ENCODE measurements at regions not wholly inside any gene's neighbourhood (a gene's known extent, or its start where the extent isn't known, plus 50 kb on each side); places are given as distances from the start of the nearest gene placed in this dataset.

GRCh38 chr6:170483413-170483812 lies 69.7 kb downstream of the PSMB1 start:
- no peaks in the 10 kb centered on the region for H3K27me3 ChIP-seq
- no peak overlapping the region for H3K27ac ChIP-seq
- no peak for TF ChIP-seq EP300 (IDR thresholded peaks at IDR 0.05)
- TF ChIP-seq POLR2AphosphoS5 (IDR thresholded peaks at IDR 0.05) = no peak
- no peak for TF ChIP-seq POLR2A (IDR thresholded peaks at IDR 0.05)
- TF ChIP-seq, protein P1, sequence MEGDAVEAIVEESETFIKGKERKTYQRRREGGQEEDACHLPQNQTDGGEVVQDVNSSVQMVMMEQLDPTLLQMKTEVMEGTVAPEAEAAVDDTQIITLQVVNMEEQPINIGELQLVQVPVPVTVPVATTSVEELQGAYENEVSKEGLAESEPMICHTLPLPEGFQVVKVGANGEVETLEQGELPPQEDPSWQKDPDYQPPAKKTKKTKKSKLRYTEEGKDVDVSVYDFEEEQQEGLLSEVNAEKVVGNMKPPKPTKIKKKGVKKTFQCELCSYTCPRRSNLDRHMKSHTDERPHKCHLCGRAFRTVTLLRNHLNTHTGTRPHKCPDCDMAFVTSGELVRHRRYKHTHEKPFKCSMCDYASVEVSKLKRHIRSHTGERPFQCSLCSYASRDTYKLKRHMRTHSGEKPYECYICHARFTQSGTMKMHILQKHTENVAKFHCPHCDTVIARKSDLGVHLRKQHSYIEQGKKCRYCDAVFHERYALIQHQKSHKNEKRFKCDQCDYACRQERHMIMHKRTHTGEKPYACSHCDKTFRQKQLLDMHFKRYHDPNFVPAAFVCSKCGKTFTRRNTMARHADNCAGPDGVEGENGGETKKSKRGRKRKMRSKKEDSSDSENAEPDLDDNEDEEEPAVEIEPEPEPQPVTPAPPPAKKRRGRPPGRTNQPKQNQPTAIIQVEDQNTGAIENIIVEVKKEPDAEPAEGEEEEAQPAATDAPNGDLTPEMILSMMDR (IDR thresholded peaks at IDR 0.05) = no peak
- H3K9me3 ChIP-seq = peaks cover 0 to 7% (median 0%) of the 10 kb centered on the region in 4 donors
- no peak for DNase-seq
- H3K4me1 ChIP-seq = peaks cover 0 to 7% (median 0%) of the 10 kb centered on the region in 4 donors
- intact Hi-C loops (cut with DNase I; ENCODE audit: low total_unique reads) = no loop called here
- WGBS, 5 donors = 85 to 95% (median 94%) methylated on average over 2 of the region's 2 CpGs
- H3K4me3 ChIP-seq = no peak overlapping the region
- no peaks in the 10 kb centered on the region for H3K36me3 ChIP-seq

GRCh38 chr6:170480050-170480692 lies 72.9 kb downstream of the PSMB1 start:
- Histone ChIP-seq H3K9me3 (peaks cover 0 to 7% (median 0%) of the 10 kb centered on the region in 4 donors), H3K27ac (no peak overlapping the region), H3K27me3 (no peaks in the 10 kb centered on the region), H3K4me1 (peaks cover 0 to 7% (median 0%) of the 10 kb centered on the region in 4 donors), H3K36me3 (no peaks in the 10 kb centered on the region), H3K4me3 (no peak overlapping the region)
- no peak for TF ChIP-seq POLR2A (IDR thresholded peaks at IDR 0.05)
- no peak for TF ChIP-seq EP300 (IDR thresholded peaks at IDR 0.05)
- no peak for TF ChIP-seq POLR2AphosphoS5 (IDR thresholded peaks at IDR 0.05)
- DNase-seq = peak; percentile 20 to 40
- intact Hi-C loops (cut with DNase I; ENCODE audit: low total_unique reads) = no loop called here
- WGBS, 5 donors = 22 to 31% (median 26%) methylated on average over 6 of the region's 6 CpGs

DNA sequence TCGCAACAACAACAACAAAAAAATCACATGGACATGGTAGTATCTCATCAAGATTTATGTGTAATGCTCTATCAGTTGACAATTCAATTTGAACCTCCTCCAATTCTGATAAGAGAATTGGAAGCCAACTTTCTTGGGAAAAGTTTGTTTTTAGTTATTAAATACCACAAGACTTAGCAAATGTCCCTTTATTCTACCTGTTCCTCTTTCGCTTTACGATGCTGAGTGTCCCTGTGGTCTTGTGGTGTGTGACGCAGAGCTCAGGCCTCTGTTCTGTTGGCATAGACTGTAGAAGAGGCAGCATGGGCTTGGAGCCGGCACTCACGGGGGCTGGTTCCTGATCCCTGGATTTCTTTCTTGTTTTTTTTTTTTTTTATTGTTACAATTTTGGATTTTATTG lies 76.7 kb downstream of the PSMB1 start:
- Histone ChIP-seq H3K27ac (no peak overlapping the region), H3K36me3 (no peaks in the 10 kb centered on the region), H3K9me3 (no peaks in the 10 kb centered on the region), H3K4me1 (peaks cover 0 to 7% (median 0%) of the 10 kb centered on the region in 4 donors), H3K27me3 (peaks cover 0 to 28% (median 0%) of the 10 kb centered on the region in 3 donors), H3K4me3 (no peak overlapping the region)
- no peak for DNase-seq
- intact Hi-C loops (cut with DNase I; ENCODE audit: low total_unique reads) = no loop called here
- TF ChIP-seq EP300 (IDR thresholded peaks at IDR 0.05) (no peak), POLR2A (IDR thresholded peaks at IDR 0.05) (no peak), POLR2AphosphoS5 (IDR thresholded peaks at IDR 0.05) (no peak)
- TF ChIP-seq, protein P1 (IDR thresholded peaks at IDR 0.05) = no peak
- 80 to 94% (median 93%) methylated on average over 6 of the region's 6 CpGs for WGBS, 5 donors

DNA sequence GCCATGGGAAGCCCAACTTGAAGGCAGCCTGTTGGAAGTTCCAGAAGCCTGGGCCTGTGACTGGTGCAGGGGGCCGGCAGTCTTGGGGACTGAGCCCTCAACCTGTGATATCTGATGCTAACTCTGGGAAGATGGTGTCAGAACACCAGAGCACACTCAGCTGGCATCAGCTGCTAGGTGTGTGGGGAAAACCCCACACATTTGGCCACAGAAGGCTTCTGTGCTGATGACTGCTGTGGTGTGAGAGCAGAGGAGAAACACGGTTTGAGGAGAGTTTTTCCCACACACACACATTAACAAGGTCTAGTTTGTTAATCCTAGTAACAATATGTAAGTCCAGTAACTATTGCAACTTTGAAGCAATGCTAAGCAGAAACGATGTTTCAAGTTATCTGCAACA lies 78.0 kb downstream of the PSMB1 start:
- H3K36me3 ChIP-seq = no peaks in the 10 kb centered on the region
- 69 to 79% (median 78%) methylated on average over 3 of the region's 3 CpGs for WGBS, 5 donors

More for the DNA sequence above, 78.0 kb downstream of the PSMB1 start:
- Histone ChIP-seq H3K4me3 (no peak overlapping the region), H3K9me3 (no peaks in the 10 kb centered on the region), H3K4me1 (peaks cover 0 to 3% (median 0%) of the 10 kb centered on the region in 4 donors), H3K27ac (no peak overlapping the region), H3K27me3 (peaks cover 0 to 28% (median 0%) of the 10 kb centered on the region in 3 donors)
- intact Hi-C loops (cut with DNase I; ENCODE audit: low total_unique reads) = no loop called here
- TF ChIP-seq, protein P1 (IDR thresholded peaks at IDR 0.05) = no peak
- TF ChIP-seq EP300 (IDR thresholded peaks at IDR 0.05) = no peak
- TF ChIP-seq POLR2AphosphoS5 (IDR thresholded peaks at IDR 0.05) = no peak
- no peak for TF ChIP-seq POLR2A (IDR thresholded peaks at IDR 0.05)
- DNase-seq = no peak

All from stomach (tissue), 8 donors.